Right lung (tissue), 2 donors: ENCODE measurements at regions not wholly inside any gene's neighbourhood (a gene's known extent, or its start where the extent isn't known, plus 50 kb on each side); places are given as distances from the start of the nearest gene placed in this dataset.

Source experiments
- DNase-seq, 2 donors: peaks; one replicate each; pipeline ENCODE4 v3.0.0-alpha.2; 2013

- DNase-seq, result peak in 1 of 2 donors; percentile 1
Measured at GRCh38 chr12:61896436-61896835, 363.8 kb upstream of the USP15 start.

DNA sequence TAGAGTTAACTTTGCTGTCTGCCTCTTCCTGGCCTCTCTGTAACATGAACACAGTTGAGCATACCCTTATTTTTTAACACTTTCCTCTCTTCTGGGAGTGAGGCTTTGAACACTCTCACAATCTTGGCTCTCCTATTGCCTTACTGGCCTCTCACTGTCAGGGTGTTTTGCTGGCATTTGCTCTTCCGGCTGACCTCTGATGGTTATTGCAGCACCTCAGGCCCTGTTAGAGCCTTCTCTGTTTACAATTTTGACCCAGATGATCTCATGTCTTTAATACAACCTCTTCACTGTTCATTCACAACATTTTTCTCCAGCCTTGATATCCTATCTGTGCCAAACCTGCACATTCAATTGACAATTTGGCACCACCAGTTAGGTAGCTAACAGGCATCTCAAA is 357.8 kb upstream of the USP15 start:
- no peak for DNase-seq

DNA sequence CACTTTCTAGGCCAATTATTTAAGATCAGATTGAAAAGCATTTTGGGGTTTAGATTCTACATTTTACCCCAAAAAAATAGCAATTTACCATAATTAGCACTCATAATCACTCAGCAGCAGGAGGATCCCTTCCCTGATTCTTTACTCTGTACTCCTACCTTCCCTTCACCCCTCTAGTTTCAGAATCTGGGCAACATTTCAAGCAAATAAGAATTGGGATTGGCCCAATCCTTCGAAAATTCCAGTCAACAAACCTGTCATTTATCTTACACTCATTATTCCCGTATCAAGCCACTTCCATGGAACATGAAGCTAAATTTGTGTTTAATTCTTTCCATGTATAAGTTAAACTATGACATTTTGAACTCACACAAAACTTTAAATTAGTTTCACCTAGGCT is 349.1 kb upstream of the USP15 start:
- DNase-seq, result no peak

- DNase-seq, result no peak
Measured at GRCh38 chr12:61915420-61915819, 344.8 kb upstream of the USP15 start.

DNA sequence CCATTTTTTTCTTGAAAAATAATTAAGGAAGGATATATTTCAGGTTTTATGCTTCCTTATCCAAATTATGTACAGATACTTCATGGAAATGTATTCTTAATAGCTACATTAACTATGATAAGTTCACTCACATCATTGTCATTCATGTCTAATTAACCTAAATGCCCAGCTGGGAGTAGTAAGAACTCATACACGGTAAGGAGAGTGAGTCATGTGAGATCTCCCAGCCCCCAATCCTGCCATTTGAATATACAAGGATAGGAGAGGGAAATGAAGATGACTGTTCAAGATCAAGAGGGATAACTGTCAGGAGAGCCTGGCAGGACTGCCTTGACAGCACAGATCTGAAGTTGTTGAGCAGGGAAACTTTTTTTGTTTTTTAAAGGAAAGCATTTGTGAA is 343.4 kb upstream of the USP15 start:
- no peak for DNase-seq

DNA sequence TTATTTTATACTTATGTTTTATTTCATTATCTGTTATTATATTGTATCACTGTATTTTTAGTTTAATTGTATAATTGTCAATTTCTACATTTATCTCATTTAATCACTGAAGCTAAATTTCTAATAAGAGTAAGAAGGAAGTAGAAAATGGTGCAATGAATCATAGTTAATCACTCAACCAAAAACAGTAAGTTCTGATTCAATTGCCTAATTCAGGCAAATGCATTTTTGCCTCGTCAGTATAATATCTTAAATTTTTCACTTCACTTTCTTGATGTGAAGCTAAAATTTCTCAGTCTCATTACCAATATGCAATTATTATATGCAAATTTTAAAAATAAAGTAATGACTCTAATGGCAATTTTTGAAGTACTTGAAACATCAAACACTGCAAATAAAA is 340.5 kb upstream of the USP15 start:
- no peak for DNase-seq

GRCh38 chr12:61920230-61920629 is 340.0 kb upstream of the USP15 start:
- no peak for DNase-seq

- DNase-seq, result no peak
Measured at GRCh38 chr12:61923152-61923551, 337.1 kb upstream of the USP15 start.

- no peak for DNase-seq
Measured at GRCh38 chr12:61934564-61934963, 325.6 kb upstream of the USP15 start.

DNA sequence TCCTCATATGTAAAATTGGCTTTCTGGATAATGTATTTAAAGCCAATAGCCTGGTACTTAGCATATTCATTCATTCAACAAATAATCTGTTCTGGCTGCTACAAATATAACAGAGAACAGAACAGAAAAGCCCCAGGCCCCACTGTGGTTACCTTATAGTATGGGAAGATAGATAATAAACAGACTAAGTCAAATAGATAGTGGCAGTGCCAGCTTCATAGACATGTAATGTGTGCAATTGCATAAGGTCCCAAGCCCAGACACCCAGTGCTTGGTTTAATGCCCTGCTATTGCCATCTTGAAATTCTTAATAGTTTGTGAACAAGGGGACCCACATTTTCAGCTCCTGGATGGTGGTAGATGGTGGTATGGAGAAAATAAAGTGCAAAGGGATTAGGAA is 320.2 kb upstream of the USP15 start:
- no peak for DNase-seq

DNA sequence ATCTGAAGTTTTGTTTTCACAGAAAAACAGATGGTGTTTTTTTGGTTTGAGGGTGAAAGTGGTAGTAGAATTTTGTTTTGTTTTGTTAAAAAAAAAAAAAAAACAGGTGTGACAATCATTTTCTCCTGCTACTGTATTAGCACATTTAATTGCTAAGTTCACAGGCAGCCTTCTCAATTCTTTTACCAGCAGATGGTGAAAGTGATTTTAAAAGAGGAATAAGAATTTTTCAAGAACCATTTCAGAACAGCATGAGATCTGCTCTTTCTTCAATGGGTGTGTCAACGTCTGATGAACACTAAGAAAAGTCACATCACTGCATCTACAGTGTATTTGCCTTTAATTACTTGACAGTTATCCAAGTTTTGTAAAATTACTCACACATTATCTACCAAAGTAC is 303.7 kb upstream of the USP15 start:
- no peak for DNase-seq

- DNase-seq, result no peak
Measured at GRCh38 chr12:61974461-61974860, 285.7 kb upstream of the USP15 start.

- no peak for DNase-seq
Measured at GRCh38 chr12:61985830-61986229, 274.4 kb upstream of the USP15 start.

GRCh38 chr12:61987173-61987572 is 273.0 kb upstream of the USP15 start:
- DNase-seq, result no peak

GRCh38 chr12:61991661-61992060 is 268.5 kb upstream of the USP15 start:
- DNase-seq, result no peak

DNA sequence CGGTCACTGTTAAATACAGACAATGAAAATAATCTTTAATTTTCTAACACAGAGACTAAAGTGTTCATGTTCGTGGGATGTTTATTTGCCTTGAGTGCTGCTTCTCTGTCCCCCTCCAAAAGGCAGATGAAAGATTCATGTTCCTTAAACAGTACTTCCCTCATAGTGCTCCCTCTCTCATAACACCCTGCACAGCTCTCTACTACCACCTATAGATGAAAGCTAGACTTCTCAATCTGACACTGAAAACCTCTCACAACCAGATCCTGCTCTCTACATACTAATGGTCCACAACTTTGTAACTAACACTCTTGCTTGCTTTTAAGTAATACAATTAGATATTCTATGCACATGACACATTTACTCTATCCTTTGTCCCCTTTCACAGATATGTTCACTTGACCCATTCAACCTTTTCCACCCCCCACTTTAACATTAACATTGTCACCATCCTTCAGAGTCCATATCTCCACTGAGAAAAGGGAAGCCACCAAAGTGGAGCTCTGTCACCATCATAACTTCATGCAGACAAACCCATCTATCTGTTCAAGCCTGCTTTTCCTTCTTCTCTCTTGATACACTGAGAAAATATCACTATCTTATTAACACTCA is 266.4 kb upstream of the USP15 start:
- peak in 1 of 2 donors; percentile 12 for DNase-seq

DNA sequence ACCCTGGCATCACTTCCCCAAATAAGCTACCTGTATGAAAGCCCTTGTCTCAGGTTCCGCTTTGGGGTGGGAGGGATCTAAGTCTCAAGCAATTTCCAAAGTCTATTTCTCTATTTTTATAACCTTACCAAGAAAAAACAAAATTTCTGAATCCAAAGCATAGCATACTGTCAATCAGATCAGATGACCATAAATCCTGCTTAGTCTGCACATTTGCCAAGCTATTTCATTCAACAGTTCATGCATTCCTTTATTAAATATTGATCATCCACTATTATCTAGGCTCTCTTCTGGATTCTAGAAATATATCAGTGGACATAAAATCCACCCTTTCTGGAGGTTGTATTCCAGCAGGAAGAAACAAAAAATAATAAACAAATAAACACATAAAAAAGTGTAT is 263.5 kb upstream of the USP15 start:
- no peak for DNase-seq

GRCh38 chr12:61998791-61999190 is 261.4 kb upstream of the USP15 start:
- no peak for DNase-seq

DNA sequence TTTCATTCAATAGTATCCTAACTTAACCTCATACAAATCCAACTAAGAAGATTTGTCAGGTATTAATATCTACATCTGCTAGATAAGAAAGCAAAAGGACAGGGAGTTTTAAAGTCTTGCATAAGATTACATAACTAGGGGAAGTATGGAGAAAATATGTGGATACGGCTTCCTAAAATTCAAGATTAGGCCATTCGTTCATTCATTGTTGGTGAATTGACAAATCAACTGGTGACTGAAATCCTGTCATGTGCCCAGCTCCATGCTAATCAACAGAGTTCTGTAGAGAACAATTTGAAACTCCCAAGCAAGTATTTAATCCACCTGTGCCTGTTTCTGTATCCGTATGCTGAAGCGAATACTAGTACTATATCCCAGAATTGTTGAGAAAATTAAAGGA is 260.9 kb upstream of the USP15 start:
- DNase-seq, result no peak

DNA sequence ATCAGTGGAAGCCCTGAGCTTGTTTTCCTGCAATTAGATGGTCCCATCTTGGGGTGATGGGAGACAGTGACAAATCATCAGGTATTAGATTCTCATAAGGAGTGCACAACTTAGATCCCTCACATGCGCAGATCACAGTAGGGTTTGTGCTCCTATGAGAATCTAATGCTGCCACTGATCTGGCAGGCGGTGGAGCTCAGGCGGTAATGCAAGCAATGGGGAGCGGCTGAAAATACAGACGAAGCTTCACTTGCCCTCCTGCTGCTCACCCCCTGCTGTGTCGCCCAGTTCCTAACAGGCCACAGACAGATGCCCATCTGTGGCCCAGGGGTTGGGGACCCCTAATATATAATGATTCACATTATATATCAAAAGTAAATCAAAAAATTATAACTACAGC is 258.8 kb upstream of the USP15 start:
- no peak for DNase-seq

- no peak for DNase-seq
Measured at GRCh38 chr12:62003226-62003625, 257.0 kb upstream of the USP15 start.

DNA sequence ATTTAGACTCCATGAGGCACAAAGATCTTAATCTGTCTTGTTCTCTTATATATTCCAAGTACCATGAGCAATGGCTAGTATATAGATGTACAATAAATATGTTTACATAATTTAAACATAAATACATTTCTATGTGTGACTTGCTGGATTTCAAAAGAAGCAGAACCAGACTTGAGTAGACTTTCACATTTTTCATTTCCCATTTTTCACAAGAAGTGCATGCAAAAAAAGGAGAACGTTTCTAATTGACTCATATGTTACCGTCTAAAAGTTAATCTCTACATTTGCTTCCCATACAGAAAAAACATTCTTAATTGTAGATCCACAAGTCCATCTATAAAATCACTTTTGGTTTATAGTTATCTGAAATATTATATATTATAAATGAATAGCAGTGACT is 256.5 kb upstream of the USP15 start:
- no peak for DNase-seq

GRCh38 chr12:62005615-62006014 is 254.6 kb upstream of the USP15 start:
- DNase-seq, result no peak

GRCh38 chr12:62006076-62006732 is 254.0 kb upstream of the USP15 start:
- peak in 1 of 2 donors; percentile 22 for DNase-seq
